ENCODE measurements at regions not wholly inside any gene's neighbourhood (a gene's known extent, or its start where the extent isn't known, plus 50 kb on each side); places are given as distances from the start of the nearest gene placed in this dataset.

GRCh38 chr19:33956941-33957340, 160.3 kb downstream of the KCTD15 start:
- TF ChIP-seq BCL3 (IDR thresholded peaks at IDR 0.05; ENCODE audit: borderline replicate concordance, insufficient read depth, low read depth, low read length, poor library complexity, severe bottlenecking) (no peak), E2F4 (IDR thresholded peaks at IDR 0.05; ENCODE audit: low read depth, low read length) (no peak), EZH2 (IDR thresholded peaks at IDR 0.05; ENCODE audit: borderline replicate concordance, control insufficient read depth, low read depth, low read length) (no peak), SREBF2 (IDR thresholded peaks at IDR 0.05; ENCODE audit: low read length) (no peak)

All from GM12878 (cell line).